ENCODE measurements at regions not wholly inside any gene's neighbourhood (a gene's known extent, or its start where the extent isn't known, plus 50 kb on each side); places are given as distances from the start of the nearest gene placed in this dataset.

DNA sequence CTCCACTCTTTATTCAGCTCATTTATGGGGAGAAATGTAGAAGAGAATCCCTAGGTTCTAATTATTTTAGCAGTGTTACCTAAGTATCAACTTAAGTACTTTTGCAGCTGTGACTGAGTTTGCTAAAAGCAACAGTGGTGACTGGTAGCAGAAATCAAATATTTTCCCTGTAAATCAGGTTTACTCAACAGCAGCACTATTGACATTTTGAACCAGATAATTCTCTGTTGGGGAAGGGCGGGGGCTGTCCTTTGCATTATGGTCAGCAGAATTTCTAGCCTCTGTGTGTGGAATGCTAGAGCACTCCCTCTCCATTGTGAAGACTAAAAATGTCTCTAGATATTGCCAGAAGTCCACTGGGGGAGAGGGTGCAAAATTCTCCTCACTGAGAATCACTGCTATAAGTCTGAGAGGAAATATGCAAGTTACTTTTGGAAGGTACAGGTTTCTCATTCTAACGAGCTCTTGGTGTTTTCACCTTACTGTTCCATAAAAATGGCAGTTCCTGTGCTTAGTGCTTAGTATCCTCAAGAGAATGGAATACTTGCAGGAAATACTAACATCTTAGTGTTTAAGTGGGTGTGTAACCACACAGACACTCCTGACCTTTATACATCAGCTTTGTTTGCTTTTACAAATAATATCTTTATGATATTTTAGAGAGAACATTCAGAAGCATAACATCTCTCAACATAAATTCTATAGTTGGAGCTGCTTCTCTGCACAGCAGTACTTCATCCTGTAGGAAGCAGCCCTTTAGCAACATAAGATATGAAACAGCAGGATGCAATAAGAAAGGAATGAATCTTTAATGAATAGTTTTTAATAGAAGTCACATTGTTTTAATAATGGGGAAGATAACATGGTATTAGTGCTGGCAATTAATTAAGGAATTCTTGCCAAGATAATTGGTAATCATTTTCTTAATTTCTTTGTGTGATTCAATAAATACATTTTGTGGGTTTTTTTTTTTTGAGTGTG lies 246.5 kb upstream of the GOLIM4 start:
- TF ChIP-seq, protein P1, sequence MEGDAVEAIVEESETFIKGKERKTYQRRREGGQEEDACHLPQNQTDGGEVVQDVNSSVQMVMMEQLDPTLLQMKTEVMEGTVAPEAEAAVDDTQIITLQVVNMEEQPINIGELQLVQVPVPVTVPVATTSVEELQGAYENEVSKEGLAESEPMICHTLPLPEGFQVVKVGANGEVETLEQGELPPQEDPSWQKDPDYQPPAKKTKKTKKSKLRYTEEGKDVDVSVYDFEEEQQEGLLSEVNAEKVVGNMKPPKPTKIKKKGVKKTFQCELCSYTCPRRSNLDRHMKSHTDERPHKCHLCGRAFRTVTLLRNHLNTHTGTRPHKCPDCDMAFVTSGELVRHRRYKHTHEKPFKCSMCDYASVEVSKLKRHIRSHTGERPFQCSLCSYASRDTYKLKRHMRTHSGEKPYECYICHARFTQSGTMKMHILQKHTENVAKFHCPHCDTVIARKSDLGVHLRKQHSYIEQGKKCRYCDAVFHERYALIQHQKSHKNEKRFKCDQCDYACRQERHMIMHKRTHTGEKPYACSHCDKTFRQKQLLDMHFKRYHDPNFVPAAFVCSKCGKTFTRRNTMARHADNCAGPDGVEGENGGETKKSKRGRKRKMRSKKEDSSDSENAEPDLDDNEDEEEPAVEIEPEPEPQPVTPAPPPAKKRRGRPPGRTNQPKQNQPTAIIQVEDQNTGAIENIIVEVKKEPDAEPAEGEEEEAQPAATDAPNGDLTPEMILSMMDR (IDR thresholded peaks at IDR 0.05; ENCODE audit: extremely low read depth, low read depth, low read length), result no peak
- Histone ChIP-seq H3K36me3 (ENCODE audit: insufficient read depth, low read length) (no peaks in the 10 kb centered on the region), H3K9me3 (ENCODE audit: low read depth, low read length) (no peaks in the 10 kb centered on the region), H3K4me1 (ENCODE audit: insufficient read depth, low read length) (no peaks in the 10 kb centered on the region), H3K79me2 (ENCODE audit: insufficient read depth, low read length) (no peaks in the 10 kb centered on the region), H3K27me3 (ENCODE audit: insufficient read depth, low read length) (no peaks in the 10 kb centered on the region), H3K27ac (ENCODE audit: low read depth, low read length) (no peak overlapping the region), H3K4me2 (ENCODE audit: insufficient read depth, low read length) (no peak overlapping the region), H4K20me1 (ENCODE audit: insufficient read depth, low read length) (no peaks in the 10 kb centered on the region), H2AFZ (ENCODE audit: low read length) (no peak overlapping the region), H3K4me3 (ENCODE audit: insufficient read depth, low read length) (no peak overlapping the region)
- DNase-seq (ENCODE audit: insufficient read length, low spot score, missing footprints), result peak; percentile 8

DNA sequence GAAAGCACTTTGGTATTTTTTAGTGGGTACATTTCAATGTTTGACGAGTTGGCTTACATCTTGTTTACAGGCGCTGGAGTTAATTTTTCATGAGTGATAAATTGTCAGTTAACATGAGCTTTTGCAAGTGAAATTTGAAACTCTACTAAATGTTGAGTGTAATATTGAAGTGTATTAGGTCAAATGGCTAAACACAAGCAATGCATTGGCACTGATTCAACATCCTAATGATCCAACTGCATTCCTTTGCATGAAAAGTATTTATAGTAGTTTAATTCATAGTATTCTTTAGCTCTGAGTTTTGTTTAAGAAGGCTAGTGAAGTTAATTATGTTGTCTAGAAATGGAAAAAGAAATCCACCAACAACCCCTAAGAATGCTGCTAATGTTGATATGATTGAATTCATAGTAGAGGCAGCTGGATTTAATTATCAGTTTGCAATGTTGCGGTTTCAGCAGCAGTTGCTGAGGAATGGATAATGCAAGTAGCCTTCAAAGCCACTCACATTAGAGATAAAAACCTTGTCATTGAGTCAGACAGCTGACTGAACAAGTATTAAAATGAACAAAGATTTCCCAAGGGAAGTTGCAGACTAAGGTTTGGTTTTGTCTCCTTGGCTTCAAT lies 245.6 kb upstream of the GOLIM4 start:
- Histone ChIP-seq H2AFZ (ENCODE audit: low read length) (no peak overlapping the region), H3K36me3 (ENCODE audit: insufficient read depth, low read length) (no peaks in the 10 kb centered on the region), H3K79me2 (ENCODE audit: insufficient read depth, low read length) (no peaks in the 10 kb centered on the region), H3K4me2 (ENCODE audit: insufficient read depth, low read length) (no peak overlapping the region), H4K20me1 (ENCODE audit: insufficient read depth, low read length) (no peaks in the 10 kb centered on the region), H3K27me3 (ENCODE audit: insufficient read depth, low read length) (no peaks in the 10 kb centered on the region), H3K9me3 (ENCODE audit: low read depth, low read length) (no peaks in the 10 kb centered on the region), H3K4me3 (ENCODE audit: insufficient read depth, low read length) (no peak overlapping the region), H3K27ac (ENCODE audit: low read depth, low read length) (no peak overlapping the region), H3K4me1 (ENCODE audit: insufficient read depth, low read length) (no peaks in the 10 kb centered on the region)
- TF ChIP-seq, protein P1 (IDR thresholded peaks at IDR 0.05; ENCODE audit: extremely low read depth, low read depth, low read length), result no peak
- DNase-seq (ENCODE audit: insufficient read length, low spot score, missing footprints), result no peak

DNA sequence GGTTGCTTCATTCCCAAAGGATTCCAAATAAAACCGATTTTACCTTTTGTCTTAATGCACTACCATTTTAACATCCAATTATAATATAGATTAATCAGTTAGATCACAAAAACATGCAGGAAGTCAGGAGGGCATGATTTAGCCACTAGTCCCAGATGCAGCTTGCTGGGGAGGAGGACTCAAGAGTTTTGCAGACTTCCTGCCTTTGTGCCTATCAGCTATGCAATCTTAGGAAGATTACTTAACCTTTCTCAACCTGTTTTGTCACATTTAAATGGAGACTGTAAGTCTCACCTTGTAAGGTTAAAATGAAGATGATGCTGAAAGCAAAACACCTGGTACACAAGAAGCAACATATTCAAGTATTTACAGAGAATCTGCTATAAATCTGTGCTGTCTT lies 242.4 kb upstream of the GOLIM4 start:
- Histone ChIP-seq H3K36me3 (ENCODE audit: insufficient read depth, low read length) (no peaks in the 10 kb centered on the region), H3K9me3 (ENCODE audit: low read depth, low read length) (no peaks in the 10 kb centered on the region), H3K4me2 (ENCODE audit: insufficient read depth, low read length) (no peak overlapping the region), H4K20me1 (ENCODE audit: insufficient read depth, low read length) (no peaks in the 10 kb centered on the region), H2AFZ (ENCODE audit: low read length) (no peak overlapping the region), H3K4me3 (ENCODE audit: insufficient read depth, low read length) (no peak overlapping the region), H3K27ac (ENCODE audit: low read depth, low read length) (no peak overlapping the region), H3K4me1 (ENCODE audit: insufficient read depth, low read length) (no peaks in the 10 kb centered on the region), H3K27me3 (ENCODE audit: insufficient read depth, low read length) (no peaks in the 10 kb centered on the region), H3K79me2 (ENCODE audit: insufficient read depth, low read length) (no peaks in the 10 kb centered on the region)
- no peak for DNase-seq (ENCODE audit: insufficient read length, low spot score, missing footprints)
- TF ChIP-seq, protein P1 (IDR thresholded peaks at IDR 0.05; ENCODE audit: extremely low read depth, low read depth, low read length), result no peak

DNA sequence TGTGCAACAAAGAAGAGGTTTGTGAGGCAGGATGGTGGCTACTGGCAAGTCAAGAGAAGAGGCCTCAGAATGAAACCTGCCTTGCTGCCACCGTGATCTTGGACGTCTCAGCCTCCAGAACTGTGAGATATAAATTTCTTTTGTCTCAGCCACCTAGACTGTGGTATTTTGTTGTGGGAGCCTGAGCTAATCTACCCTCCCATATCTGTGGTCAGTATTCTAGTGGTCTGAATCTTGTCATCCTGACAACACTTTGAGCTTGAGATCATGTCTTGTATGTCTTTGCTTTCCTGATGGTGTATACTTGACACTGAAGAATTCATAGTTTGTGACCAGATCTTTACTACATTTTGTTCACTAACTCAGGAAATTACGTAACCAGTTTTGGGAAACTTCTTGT lies 240.6 kb upstream of the GOLIM4 start:
- DNase-seq (ENCODE audit: insufficient read length, low spot score, missing footprints), result no peak
- TF ChIP-seq, protein P1 (IDR thresholded peaks at IDR 0.05; ENCODE audit: extremely low read depth, low read depth, low read length), result no peak
- H3K4me2 ChIP-seq (ENCODE audit: insufficient read depth, low read length), result no peak overlapping the region
- H3K9me3 ChIP-seq (ENCODE audit: low read depth, low read length), result no peaks in the 10 kb centered on the region
- no peak overlapping the region for H2AFZ ChIP-seq (ENCODE audit: low read length)
- no peaks in the 10 kb centered on the region for H3K4me1 ChIP-seq (ENCODE audit: insufficient read depth, low read length)
- no peak overlapping the region for H3K27ac ChIP-seq (ENCODE audit: low read depth, low read length)
- H3K36me3 ChIP-seq (ENCODE audit: insufficient read depth, low read length), result no peaks in the 10 kb centered on the region
- H3K79me2 ChIP-seq (ENCODE audit: insufficient read depth, low read length), result no peaks in the 10 kb centered on the region
- H3K27me3 ChIP-seq (ENCODE audit: insufficient read depth, low read length), result no peaks in the 10 kb centered on the region
- no peak overlapping the region for H3K4me3 ChIP-seq (ENCODE audit: insufficient read depth, low read length)
- no peaks in the 10 kb centered on the region for H4K20me1 ChIP-seq (ENCODE audit: insufficient read depth, low read length)
